ENCODE measurements at regions not wholly inside any gene's neighbourhood (a gene's known extent, or its start where the extent isn't known, plus 50 kb on each side); places are given as distances from the start of the nearest gene placed in this dataset.

DNA sequence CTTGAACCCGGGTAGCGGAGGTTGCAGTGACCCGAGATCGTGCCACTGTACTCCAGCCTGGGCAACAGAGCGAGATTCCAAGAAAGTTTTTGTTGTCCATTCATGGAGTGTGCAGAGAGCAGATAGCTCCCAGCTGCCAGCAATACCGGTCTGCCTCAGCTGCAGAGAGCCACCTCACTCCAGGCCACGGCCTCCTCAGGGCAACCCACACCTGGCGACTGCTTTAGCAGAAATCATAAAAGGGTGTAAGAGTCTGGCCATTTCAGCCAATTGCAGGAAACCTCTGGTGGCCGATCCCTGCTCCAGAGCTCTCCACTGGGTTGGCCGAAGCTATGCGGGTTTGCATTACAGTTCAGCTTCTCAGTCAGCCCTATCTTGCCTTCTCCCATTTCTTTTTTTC, 227.4 kb upstream of the BCOR start:
- TF ChIP-seq, protein P1, sequence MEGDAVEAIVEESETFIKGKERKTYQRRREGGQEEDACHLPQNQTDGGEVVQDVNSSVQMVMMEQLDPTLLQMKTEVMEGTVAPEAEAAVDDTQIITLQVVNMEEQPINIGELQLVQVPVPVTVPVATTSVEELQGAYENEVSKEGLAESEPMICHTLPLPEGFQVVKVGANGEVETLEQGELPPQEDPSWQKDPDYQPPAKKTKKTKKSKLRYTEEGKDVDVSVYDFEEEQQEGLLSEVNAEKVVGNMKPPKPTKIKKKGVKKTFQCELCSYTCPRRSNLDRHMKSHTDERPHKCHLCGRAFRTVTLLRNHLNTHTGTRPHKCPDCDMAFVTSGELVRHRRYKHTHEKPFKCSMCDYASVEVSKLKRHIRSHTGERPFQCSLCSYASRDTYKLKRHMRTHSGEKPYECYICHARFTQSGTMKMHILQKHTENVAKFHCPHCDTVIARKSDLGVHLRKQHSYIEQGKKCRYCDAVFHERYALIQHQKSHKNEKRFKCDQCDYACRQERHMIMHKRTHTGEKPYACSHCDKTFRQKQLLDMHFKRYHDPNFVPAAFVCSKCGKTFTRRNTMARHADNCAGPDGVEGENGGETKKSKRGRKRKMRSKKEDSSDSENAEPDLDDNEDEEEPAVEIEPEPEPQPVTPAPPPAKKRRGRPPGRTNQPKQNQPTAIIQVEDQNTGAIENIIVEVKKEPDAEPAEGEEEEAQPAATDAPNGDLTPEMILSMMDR (IDR thresholded peaks at IDR 0.05), result no peak
- TF ChIP-seq POLR2AphosphoS5 (IDR thresholded peaks at IDR 0.05) (no peak), EP300 (IDR thresholded peaks at IDR 0.05; ENCODE audit: low read depth) (no peak), POLR2A (IDR thresholded peaks at IDR 0.05) (no peak)

All from transverse colon (tissue), 4 donors.